Stimulated activated CD4-positive, alpha-beta T cell treated with anti-CD3 and anti-CD28 coated beads, Interleukin-15, amount 100 ng/mL, for 48 hours (primary cell): ENCODE measurements at regions not wholly inside any gene's neighbourhood (a gene's known extent, or its start where the extent isn't known, plus 50 kb on each side); places are given as distances from the start of the nearest gene placed in this dataset.
"Not testable (repeated sequence)": the region's sequence is repeated elsewhere in the genome, so short reads cannot be mapped to it uniquely, and the experiment has no call there.

Experiments used
- DNase-seq, 2 donors: peaks; one replicate each; pipeline ENCODE4 v3.0.0-alpha.2; 2020; ENCODE audit warnings: low read depth in 2 of 2

DNA sequence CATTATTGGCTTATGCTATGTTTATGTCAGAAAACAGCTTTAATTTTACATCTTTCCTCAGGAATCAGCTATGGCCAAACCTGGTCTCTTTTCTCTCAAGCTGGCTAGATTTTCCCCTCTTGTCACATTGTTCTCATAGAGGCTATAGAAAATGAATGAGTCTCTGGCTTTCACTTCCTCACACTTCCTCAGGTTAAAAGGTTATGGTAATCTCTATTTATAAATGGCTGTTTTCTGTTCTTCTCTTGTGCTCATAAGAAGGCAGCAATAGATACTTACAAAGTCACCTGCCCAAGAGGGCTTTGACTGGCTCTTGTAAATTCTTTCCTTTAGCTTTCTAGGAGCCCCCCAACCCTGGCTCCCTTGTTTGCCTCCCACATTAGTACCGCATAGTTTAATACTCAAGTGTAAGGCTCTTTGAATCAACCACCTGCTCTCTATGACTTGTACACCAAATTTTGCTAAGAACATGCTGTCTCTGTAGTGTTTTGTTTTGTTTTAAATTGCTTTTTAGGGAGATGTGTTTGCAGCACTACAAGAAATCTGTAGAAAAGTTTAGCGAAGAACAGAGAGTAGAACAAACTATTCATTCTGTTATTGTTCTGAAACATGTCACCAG, 897.4 kb upstream of the CITED2 start:
- no peak for DNase-seq

DNA sequence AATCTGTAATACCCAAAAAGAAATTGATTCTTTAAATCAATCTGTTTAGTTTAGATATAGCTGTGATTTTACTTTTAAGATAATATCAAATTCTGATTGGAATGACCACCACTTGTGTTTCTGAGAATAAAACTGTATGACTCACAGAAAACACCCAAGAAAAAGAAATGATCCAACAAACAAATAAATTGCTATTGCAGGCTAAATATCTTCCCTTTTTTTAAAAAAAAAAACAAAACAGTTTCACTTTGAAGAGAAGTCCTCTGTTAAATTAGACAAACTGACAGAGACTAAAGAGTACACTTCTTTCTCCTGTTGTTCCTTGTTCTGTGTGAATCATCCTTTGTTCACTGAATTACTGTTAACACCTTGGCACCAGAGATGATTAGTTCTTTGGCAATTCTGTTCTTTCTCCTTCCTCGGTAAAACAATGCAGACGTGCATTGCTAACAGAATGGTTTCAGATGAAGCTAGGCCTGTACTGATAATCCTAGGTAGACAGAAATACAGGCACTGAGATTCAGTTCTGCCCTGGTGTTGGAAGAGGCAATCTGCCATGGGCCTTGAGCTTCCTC, 895.2 kb upstream of the CITED2 start:
- no peak for DNase-seq

DNA sequence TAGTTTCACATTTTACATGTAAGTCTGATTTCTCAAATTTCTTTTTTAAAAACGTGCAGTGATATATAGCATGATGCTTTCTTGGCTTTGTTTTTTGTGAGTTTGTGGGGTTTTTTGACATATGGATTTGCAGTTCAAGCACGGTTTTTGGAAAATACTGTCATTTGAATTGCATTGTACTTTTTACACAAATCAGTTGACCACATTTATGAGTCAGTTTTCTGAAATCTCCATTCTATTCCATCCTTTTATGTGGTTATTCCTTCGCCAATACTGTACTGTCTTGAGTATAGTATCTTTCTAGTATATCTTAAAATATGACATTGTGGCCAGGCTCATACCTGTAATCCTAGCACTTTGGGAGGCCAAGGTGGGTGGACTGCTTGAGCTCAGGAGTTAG, 890.0 kb upstream of the CITED2 start:
- DNase-seq, result no peak

- DNase-seq, result not testable (repeated sequence)
Observed at GRCh38 chr6:140258302-140258701, 883.9 kb upstream of the CITED2 start.

DNA sequence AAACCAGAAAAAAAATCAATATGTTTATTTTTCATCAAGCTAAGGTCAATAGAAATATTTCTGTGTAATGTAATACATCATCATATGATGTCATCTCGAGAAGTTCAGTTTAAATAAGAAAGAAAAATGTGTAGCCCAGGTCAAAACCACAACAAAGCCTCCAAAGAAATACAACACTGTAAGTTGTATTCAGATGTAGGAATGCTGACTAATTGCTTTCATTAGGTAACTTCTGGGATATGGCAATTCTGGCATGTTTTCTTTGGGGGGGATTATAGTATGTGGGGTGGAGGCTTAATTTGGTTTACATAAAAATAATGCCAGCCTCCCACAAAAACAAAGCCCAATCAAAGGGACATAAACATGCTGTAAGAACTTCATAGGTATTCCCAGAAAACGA, 881.8 kb upstream of the CITED2 start:
- DNase-seq, result no peak

- no peak for DNase-seq
Observed at GRCh38 chr6:140253096-140253495, 878.6 kb upstream of the CITED2 start.

DNA sequence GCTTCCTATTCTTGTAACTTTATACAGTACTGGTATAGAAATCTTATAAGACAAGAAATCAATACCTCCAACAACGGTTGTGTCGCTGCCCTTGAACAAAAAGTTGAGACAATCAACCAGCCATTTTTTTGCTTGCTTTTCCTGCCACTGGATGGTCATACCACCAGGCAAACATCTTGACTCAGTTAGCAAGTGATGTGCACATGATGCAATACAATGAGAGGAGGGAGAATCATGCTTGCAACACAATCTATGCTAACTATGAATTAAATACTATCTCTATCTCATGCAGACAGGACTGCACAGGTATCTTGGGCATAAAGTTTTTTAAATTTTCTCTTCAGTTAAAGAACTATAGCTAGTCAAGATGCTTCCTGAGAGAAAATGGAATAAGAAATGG, 877.7 kb upstream of the CITED2 start:
- no peak for DNase-seq

DNA sequence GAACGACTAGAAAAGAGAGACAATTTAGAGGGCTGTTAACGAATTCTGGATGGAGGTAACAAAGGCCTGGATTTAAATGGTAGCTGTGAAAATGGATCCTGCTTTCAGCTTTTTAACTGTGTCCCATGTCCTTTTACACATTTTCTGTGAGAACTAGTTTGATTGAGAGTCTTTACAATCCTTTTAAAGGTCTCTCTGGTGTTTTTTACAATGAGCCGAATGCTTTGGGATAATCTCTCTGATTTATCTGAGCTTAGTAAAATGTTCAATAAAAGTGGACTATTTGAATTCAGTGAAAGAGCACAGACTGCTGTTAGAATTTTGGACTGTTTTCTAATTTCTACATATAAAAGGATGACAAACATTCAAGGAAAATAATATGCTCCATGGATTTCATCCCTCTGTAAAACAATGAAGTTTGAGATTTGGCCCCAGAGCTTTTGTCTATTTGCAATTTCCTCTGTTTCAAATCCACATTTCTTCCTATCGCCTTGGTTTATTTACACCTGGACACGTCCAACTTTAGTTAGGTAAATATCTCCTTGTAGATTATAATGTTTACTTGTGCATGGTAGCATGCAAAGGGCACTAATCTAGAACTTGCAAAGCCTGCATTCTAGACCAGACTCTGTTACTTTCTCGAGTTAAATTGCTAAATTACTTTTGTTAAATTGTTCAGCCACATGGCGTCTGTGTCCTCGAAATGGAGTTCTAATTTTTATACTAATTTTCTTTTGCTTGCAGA, 871.0 kb upstream of the CITED2 start:
- DNase-seq, result no peak

GRCh38 chr6:140237251-140237650, 862.8 kb upstream of the CITED2 start:
- DNase-seq, result no peak

DNA sequence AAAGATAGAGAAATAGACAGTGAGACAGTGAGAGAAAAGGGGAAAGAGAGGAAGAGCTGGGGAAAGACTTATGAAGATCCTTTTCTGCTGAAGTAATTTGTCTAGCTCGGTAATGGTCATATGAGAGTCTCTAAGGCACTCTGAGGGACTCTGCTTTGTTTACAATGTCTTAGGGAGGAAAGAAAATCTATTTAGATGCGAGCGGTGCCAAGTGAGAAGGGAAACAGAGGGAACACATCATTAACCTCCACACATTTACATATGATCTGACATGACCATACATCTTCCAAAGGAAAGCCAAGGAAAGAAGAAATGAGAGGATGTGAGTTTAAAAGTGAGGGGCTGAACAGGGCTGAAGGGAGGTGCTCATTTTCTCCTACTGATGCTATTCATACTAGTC, 862.3 kb upstream of the CITED2 start:
- no peak for DNase-seq

DNA sequence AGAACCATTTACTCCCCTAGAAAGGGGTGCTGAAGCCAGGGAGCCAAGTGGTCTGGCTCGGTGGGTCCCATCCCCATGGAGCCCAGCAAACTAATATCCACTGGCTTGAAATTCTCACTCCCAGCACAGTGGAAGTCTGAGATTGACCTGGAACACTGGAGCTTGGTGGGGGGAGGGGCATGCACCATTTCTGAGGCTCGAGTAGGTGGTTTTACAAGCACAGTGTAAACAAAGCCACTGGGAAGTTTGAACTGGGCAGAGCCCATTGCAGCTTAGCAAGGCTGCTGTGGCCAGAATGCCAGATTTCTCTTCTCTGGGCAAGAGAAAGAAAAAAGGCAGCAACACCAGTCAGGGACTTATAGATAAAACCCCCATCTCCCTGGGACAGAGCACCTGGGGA, 855.8 kb upstream of the CITED2 start:
- no peak for DNase-seq

GRCh38 chr6:140228491-140228890, 854.0 kb upstream of the CITED2 start:
- no peak for DNase-seq

- DNase-seq, result no peak
Observed at GRCh38 chr6:140226637-140227036, 852.2 kb upstream of the CITED2 start.

GRCh38 chr6:140225701-140226436, 851.4 kb upstream of the CITED2 start:
- DNase-seq, result no peak

DNA sequence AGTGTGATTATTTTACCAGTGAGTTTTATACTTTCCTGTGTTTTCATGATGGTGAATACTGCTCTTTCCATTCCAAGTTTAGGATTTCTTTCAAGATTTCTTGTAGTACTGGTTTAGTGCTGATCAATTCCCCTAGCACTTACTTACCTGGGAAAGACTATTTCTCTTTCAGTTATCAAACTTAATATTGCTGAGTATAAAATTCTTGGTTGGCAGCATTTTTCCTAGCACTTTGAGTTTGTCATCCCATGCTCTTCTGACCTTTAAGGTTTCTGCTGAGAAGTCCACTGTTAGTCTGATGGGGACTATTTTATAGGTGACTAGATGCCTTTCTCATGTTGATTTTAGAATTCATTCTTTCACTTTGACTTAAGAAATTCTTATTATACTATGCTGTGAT, 842.8 kb upstream of the CITED2 start:
- no peak for DNase-seq

GRCh38 chr6:140209775-140210174, 835.3 kb upstream of the CITED2 start:
- DNase-seq, result no peak

- no peak for DNase-seq
Observed at GRCh38 chr6:140208286-140208685, 833.8 kb upstream of the CITED2 start.

- no peak for DNase-seq
Observed at GRCh38 chr6:140205795-140206593, 831.5 kb upstream of the CITED2 start.

DNA sequence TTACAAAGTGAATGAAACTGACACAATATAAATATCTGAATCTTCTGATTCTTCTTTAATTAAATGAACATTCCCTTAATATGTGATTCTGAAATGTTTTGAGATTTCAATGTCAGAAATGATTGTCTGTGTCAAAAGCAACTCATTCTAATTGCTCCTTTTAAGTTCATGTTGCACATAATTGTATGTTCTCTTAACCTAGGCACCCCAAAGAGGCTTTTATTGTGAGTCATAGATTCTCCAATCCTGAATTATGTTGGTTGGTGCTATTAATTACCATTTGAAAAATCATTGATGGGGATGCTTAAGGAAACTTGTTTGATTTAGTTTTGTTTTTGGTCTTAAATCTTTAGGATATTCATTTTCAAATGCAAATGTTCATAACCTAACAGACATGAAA, 829.7 kb upstream of the CITED2 start:
- DNase-seq, result no peak

- DNase-seq, result no peak
Observed at GRCh38 chr6:140203661-140204147, 829.3 kb upstream of the CITED2 start.

GRCh38 chr6:140202964-140203515, 828.6 kb upstream of the CITED2 start:
- no peak for DNase-seq
